K562 (cell line): ENCODE measurements at regions not wholly inside any gene's neighbourhood (a gene's known extent, or its start where the extent isn't known, plus 50 kb on each side); places are given as distances from the start of the nearest gene placed in this dataset.

Experiments
- BHLHE40 ChIP-seq: IDR thresholded peaks from 2 replicates; pipeline ENCODE4 v1.6.1; 2011; ENCODE audit warnings: low read length, improper control_type of control experiment
- BRCA1 ChIP-seq, 2 experiments: fragments of 450-650 bp in 1 of 2; sonication (generic) in 1 of 2; formaldehyde crosslinking in 1 of 2; IDR thresholded peaks; 2 replicates each; pipeline versions ENCODE4 v1.5.0 to v1.6.1; 2017 to 2020; ENCODE audit warnings: mild to moderate bottlenecking in 1 of 2, missing genetic modification reagents in 1 of 2
- NUFIP1 ChIP-seq: fragments of 450-650 bp; IDR thresholded peaks from 2 replicates; pipeline ENCODE4 v1.6.1; 2018; ENCODE audit not compliant: partially characterized antibody
- PHF8 ChIP-seq: fragments of 200-600 bp; sonication (generic); IDR thresholded peaks from 2 replicates; pipeline ENCODE4 v1.6.1; 2012; ENCODE audit warnings: mixed run types, mild to moderate bottlenecking, inconsistent platforms, low read length, moderate library complexity, borderline replicate concordance
- TGIF2 ChIP-seq: sonication (generic); formaldehyde crosslinking; IDR thresholded peaks from 2 replicates; pipeline ENCODE4 v1.8.1; 2022; ENCODE audit warnings: mild to moderate bottlenecking, missing genetic modification reagents, moderate library complexity
- YBX1 ChIP-seq: fragments of 450-650 bp; IDR thresholded peaks from 2 replicates; pipeline ENCODE4 v1.7.1; 2016; ENCODE audit warnings: mild to moderate bottlenecking
- ZNF431 ChIP-seq: sonication (generic); formaldehyde crosslinking; IDR thresholded peaks from 2 replicates; pipeline ENCODE4 v1.8.0; 2022; ENCODE audit warnings: mild to moderate bottlenecking, missing genetic modification reagents
- ZNF75A ChIP-seq: fragments of 450-650 bp; formaldehyde crosslinking; IDR thresholded peaks from 2 replicates; pipeline ENCODE4 v1.4.0; 2020; ENCODE audit warnings: mild to moderate bottlenecking
- TF ChIP-seq, protein P1 (sequence below), 3 experiments: IDR thresholded peaks in 2 of 3; conservative IDR thresholded peaks in 1 of 3; 2 replicates each; pipeline ENCODE4 v1.5.1; 2011 to 2012; ENCODE audit warnings: low read length in 3 of 3, mild to moderate bottlenecking in 3 of 3, control low read depth in 2 of 3, improper control_type of control experiment in 1 of 3, inconsistent platforms in 1 of 3, low read depth in 1 of 3, mixed read lengths in 1 of 3, moderate library complexity in 1 of 3; ENCODE audit not compliant: insufficient read depth in 2 of 3
- TF ChIP-seq, protein P2 (sequence below), 2 experiments: fragments of 450-650 bp; conservative IDR thresholded peaks; 2 replicates each; pipeline ENCODE4 v1.6.1; 2017; ENCODE audit warnings: mild to moderate bottlenecking in 2 of 2, moderate library complexity in 2 of 2
- TF ChIP-seq, protein P3 (sequence below): sonication (generic); formaldehyde crosslinking; IDR thresholded peaks from 2 replicates; pipeline ENCODE4 v1.8.0; 2022; ENCODE audit warnings: mild to moderate bottlenecking, missing genetic modification reagents

DNA sequence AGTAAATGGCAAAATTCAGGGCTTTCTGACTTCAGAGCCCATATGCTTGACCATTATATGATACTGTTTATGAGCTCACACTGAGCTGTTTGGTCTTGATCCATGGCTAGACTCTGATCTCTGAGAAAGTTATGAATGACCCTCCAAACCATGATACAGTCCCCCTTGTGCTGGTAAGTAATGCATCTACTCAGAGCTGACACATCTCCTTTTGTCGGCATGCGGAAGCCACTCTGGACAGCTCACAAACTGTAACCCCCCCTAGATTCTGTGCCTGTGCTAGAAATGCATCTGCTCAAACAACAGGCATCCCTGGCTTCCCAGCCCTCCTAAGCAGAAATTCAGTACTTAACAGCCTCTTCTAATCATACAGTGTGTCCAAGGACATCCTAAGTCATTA lies 150.8 kb upstream of the RAG2 start:
- no peak for TF ChIP-seq ZNF75A (CRISPR knock-in tag)
- TF ChIP-seq BRCA1 (IDR thresholded peaks at IDR 0.05) = no peak
- no peak for TF ChIP-seq BRCA1 (CRISPR knock-in tag; IDR thresholded peaks at IDR 0.05)
- TF ChIP-seq BHLHE40 = no peak
- no peak for TF ChIP-seq YBX1
- TF ChIP-seq ZNF431 (CRISPR knock-in tag) = no peak
- TF ChIP-seq, protein P1, sequence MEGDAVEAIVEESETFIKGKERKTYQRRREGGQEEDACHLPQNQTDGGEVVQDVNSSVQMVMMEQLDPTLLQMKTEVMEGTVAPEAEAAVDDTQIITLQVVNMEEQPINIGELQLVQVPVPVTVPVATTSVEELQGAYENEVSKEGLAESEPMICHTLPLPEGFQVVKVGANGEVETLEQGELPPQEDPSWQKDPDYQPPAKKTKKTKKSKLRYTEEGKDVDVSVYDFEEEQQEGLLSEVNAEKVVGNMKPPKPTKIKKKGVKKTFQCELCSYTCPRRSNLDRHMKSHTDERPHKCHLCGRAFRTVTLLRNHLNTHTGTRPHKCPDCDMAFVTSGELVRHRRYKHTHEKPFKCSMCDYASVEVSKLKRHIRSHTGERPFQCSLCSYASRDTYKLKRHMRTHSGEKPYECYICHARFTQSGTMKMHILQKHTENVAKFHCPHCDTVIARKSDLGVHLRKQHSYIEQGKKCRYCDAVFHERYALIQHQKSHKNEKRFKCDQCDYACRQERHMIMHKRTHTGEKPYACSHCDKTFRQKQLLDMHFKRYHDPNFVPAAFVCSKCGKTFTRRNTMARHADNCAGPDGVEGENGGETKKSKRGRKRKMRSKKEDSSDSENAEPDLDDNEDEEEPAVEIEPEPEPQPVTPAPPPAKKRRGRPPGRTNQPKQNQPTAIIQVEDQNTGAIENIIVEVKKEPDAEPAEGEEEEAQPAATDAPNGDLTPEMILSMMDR (IDR thresholded peaks at IDR 0.05 in 2 of 3, conservative IDR thresholded peaks at IDR 0.05 in 1 of 3; ENCODE audit: insufficient read depth in 2 of 3, low read depth in 1 of 3, low read length in 3 of 3) = no peak
- no peak for TF ChIP-seq PHF8
- TF ChIP-seq NUFIP1 = no peak
- TF ChIP-seq, protein P2, sequence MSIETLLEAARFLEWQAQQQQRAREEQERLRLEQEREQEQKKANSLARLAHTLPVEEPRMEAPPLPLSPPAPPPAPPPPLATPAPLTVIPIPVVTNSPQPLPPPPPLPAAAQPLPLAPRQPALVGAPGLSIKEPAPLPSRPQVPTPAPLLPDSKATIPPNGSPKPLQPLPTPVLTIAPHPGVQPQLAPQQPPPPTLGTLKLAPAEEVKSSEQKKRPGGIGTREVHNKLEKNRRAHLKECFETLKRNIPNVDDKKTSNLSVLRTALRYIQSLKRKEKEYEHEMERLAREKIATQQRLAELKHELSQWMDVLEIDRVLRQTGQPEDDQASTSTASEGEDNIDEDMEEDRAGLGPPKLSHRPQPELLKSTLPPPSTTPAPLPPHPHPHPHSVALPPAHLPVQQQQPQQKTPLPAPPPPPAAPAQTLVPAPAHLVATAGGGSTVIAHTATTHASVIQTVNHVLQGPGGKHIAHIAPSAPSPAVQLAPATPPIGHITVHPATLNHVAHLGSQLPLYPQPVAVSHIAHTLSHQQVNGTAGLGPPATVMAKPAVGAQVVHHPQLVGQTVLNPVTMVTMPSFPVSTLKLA (conservative IDR thresholded peaks at IDR 0.05) = no peak
- TF ChIP-seq, protein P3, sequence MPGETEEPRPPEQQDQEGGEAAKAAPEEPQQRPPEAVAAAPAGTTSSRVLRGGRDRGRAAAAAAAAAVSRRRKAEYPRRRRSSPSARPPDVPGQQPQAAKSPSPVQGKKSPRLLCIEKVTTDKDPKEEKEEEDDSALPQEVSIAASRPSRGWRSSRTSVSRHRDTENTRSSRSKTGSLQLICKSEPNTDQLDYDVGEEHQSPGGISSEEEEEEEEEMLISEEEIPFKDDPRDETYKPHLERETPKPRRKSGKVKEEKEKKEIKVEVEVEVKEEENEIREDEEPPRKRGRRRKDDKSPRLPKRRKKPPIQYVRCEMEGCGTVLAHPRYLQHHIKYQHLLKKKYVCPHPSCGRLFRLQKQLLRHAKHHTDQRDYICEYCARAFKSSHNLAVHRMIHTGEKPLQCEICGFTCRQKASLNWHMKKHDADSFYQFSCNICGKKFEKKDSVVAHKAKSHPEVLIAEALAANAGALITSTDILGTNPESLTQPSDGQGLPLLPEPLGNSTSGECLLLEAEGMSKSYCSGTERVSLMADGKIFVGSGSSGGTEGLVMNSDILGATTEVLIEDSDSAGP (CRISPR knock-in tag) = no peak
- TF ChIP-seq TGIF2 (CRISPR knock-in tag) = no peak
